Glomerular visceral epithelial cell (primary cell): ENCODE measurements at regions not wholly inside any gene's neighbourhood (a gene's known extent, or its start where the extent isn't known, plus 50 kb on each side); places are given as distances from the start of the nearest gene placed in this dataset.

Experiments used
- DNase-seq: peaks from one replicate; pipeline ENCODE4 v3.0.0-alpha.2; 2016; ENCODE audit errors: extremely low spot score

DNA sequence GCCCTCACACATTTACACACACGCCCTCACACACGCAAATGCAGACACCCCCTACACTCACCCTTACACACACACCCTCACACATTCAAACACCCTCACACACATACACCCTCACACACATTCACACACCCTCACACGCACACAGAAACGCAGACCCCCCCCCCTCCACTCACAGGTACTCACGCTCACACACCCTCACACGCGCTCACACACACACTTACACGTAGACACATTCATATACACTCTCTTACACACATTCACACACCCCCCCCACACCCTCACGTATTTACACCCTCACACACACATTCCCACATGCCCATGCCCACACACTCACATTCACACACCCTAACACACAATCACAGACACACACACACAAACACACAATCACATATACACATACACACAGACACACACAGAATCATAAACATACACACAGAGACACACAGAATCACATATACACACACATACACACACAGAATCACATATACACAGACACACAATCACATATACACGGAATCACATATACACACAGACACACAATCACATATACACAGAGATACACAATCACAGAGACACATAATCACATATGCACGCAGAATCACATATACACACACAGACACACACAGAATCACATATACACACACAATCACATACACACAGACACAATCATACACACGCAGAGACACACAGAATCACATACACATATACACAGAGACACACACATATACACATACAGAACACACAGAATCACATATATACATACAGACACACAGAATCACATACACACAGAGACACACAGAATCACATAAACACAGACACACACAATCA, 250.1 kb upstream of the RPL38 start:
- DNase-seq, result no peak

DNA sequence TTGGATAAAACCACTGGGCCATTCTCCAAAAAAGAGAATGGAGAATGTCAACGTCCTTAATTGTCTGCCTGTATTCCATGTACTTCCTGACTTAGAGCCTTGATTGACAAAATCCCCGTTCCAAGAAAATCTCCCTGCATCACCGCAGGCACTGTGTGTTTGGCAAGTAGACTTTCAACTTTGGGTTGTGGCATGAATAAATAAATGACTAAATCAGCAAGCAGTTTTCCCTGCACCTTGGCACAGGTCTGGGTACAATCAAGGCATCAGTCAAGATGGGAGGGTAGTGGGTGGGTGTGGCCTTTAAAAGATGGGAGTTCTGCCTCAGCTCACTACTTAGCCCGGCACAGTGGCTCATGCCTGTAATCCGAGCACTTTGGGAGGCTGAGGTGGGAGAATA, 248.5 kb upstream of the RPL38 start:
- DNase-seq, result no peak

DNA sequence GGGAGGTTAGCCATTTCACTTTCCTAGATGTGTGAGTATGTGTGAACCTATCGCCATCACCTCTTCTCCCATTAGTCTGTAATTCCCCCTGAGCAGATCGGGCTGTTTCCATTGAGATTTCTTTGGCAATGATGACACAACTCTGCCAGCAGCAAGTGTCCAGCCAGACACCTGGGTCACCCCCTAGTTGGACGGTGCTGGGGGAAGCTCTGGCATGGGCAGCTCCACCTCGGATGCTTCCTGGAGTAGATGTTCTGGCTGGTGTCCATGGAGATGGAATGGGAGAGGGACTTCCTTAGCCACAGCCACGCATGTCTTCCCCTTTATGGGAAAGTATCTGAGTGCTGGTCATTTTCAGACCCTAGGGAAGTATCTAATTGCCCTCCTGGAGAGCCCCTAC, 247.9 kb upstream of the RPL38 start:
- DNase-seq, result no peak

DNA sequence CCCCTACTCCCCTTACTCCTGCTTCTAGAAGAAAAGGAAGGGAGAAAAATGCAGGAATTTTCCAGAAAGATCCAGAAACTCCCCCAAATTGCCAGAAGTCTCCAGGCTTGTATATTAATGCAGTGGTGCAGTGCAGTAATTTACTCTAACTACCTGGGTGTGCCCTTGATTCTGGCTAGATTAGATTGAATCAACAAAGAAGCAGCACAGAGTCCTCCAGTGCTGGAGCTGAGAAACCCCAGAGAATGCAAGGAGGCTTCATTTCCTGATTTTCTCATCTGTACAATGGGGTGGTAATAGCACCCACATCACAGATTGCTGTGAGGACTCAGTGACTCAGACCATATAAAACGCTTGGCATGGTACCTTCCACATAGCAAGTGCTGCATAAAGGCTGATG, 247.3 kb upstream of the RPL38 start:
- no peak for DNase-seq

DNA sequence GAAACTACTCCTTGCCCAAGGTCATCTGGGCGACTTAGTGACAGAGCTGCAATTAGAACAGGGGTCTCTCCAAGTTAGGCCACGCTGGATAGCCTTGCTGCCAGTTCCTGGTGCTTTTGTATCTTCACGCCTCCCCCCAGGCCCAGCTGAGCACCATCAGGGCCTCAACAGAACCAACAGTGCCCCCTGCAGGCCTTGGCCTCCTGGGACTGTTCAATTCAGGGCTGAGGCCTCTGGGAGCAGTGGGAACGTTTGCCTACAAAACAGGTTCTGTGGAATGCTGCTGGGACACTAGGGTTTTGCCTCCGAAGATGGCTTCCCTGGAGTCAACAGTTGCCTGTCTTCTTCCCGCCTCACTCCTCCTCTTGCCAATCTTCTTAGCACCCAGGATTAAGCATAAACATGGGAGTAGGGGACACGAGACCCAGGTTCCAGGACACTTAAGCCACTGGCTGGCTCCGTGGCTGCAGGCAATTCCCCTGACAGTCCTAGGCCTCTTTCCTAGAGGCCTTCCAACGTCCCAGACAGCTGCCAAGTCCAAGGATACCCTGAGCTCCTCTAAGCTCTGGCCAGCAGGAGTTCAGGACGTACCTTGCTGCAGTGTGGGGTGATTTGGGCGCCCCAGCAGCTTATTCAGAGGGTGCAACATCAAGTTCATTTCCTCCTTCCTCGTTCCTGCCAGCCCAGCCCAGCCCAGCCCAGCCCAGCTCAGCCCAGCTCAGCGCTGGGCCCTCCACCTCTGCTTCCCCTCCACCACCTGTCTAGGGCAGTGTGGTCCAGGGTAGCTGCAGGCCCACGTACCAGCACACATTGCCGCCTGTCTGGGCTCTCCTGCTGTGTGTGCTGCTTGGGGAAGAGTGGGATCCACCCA, 246.6 kb upstream of the RPL38 start:
- DNase-seq, result no peak

DNA sequence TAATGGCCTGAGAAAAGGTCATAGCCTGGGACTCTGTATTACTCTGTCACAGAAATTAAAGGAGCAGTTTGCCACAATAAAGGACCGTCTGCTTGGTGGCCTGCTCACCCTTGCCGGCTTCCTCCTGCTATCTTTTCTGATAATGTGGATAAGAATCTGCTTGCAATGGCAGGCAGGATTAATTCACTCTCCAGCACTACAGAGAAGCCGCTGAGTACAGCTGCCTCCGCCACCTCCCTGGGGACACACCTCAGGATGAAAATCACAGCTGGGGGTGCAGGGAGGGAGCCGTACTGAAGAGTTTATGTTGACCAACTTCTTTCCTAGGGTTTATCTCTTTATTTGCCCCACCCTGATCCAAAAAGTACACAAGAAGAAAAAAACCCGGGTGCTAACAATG, 245.9 kb upstream of the RPL38 start:
- DNase-seq, result no peak

DNA sequence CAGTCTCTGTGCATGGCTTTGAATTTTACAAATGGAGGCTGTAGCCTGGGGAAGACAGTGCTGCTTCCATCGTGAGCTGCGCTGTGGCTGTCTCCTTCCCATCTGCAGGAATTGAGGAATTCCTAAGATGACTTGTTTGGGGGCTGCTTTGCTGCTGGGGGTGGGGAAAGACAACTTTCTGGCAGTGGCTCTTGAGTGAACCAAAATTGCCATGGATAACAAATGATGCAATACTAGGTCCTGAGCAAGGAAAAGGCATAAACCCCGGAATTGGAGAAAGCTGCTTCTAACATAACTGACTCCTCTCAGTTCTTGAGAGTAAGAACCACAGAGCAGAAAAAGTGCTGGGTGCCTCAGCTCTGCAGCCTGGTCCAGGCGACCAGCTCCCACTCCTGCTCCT, 245.0 kb upstream of the RPL38 start:
- DNase-seq, result no peak

DNA sequence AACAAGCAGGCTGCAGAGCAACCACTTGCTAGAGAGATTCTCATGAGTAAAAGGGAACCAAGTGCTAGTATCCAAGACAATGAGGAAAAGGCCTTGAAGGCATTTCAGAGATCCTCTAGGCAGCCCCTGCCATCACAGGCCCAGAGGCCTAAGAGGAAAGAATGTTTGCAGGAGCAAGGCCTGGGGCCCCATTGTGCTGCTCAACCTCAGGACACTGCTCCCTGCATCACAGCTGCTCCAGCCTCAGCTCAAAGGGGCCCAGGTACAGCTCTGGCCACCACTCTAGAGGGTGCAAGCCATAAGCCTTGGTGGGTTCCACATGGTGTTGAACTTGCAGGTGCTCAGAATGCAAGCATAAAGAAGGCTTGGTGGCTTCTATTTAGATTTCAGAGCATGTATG, 243.0 kb upstream of the RPL38 start:
- no peak for DNase-seq

DNA sequence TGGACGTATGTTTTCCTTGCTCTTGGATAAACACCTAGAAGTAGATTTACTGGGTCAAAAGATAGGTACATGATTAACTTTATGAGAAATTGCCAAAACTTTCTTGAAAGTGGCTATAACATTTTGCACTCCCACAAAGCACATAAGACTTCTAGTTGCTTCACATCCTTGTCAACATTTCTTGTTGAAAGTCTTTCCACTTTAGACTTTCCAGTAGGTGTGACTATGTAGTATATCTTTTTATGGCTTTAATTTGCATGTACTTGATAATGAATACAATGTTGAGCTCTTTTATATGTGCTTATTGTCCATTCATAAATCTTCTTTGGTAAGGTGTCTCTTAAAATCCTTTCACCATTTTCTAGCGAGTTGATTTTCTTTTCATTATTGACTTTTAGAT, 241.2 kb upstream of the RPL38 start:
- DNase-seq, result no peak

DNA sequence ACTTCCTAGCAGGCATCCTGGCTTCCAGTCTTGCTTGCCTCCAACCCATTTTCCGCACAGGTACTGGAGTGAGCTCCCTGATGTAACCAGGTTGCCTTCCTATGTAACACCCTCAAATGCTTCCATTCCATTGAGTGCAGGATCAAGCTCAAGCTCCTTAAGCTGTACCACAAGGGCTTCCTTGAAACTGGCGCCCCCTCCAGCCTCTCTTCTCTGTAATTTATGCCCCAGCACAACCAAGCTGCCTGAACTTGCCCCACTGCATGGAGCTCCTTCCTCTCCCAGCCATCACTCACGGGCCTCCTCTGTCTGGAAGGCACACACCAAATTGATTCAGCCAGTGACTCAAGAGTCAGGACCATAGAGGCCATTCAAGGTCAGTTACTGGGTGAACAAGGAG, 234.8 kb upstream of the RPL38 start:
- DNase-seq, result no peak

DNA sequence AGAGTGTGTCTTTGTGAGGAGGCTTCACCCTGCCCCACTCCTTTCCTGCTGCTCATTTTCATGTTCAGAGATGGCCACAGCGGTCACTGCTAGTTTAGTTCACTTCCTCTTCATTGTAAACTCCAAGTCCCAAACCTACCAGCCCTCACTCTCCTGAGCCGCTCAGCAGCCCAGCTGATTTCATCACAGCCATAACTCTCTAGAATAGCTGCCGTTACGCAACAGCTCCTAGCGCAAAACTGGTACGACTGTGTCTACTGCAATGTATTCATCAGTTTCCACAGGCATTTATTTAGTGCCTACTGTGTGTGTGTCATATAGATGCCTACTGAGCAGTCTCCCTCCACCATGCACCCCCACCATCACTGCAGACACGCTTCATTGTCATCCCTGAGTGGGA, 233.5 kb upstream of the RPL38 start:
- no peak for DNase-seq

DNA sequence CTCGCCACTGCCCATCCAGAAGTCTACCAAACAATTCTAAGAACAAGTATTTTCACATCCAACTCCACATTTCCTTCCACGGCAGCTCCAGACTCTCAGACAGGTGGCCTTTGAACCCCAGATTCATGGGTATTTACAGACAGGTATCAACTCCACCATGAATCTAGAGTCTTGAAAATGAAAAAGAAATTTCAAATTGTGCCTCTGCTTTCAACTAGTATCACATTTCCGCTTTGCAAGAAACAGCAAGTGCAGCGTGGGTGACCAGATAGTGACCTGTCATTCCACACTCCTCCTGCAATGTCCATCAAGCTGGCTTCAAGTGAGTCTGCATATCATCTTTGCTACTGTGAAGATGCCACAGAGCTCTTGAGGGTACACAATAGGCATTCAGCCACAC, 232.4 kb upstream of the RPL38 start:
- DNase-seq, result no peak

DNA sequence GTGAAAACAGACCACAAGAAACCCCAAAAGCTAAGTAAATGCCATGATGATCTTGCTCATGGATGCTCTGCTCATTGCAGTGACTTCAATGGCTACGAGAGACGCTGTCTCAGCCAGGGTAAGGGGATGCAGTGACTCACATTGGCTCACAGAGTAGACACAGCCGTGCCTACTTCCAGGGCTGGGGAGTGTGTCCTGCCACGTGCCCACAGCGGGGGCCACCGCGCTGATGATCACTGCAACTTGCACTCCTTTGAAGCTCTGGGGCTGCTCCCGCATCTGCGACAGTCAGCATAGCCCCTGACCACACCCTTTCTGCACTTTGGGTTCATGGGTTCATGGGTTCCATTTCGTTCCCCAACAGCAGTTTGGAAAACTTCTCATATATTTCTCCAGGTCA, 231.4 kb upstream of the RPL38 start:
- no peak for DNase-seq

DNA sequence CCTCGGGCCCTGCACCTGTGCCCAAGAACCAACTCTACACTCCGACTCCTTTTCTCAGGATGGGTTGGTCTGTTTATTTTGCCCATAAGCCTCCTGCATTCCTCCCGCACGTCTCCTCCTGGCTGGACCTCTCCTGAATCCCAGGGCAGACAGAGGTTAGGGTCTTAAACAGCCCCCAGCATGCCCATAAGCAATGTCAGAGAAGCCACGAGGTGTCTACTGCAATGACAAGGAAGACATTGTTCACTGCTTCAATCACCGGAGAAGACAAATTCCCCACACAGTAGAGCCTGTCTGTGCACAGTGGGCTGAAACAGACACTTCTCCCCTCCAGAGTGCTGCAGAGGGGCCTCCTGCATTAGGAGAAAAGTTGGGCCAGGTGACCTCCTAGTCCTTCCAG, 230.6 kb upstream of the RPL38 start:
- DNase-seq, result no peak

DNA sequence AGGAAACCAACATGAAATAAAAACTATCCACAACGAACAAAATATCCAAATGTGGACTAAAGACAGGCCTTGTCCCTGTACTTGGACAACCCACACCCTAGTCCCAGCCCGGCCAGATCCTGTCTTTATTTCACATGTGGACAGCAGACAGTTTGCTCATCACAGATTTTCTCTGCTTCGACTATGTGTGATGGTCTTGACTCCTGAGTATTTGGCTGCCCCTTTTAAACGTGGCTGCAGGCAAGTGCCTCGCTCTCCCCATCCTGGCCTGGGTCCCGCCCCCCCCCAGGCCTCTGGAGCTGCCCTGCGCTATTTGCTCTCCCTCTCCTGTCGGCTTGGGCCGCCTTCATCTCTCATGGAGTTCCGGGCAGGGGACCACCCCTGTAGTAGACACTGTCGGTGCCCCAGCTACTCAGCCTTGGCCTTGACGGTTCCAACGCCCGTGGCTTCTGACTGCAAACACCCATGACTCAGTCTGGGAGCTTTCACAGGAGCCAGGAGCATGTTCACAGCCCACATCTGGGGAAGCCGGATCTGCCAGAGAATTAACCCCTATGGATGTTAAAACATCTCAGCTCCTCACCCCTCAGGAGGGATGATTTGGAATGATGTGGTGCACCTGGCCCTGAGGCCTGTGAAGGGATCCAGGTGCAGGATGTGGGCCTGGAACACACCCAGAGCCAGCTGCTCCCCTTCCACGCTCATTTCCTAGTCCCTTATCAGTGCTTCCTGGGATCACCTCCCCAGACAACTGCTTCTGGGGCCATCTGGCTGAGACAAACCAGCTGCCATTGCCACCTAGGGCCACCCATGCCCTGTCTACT, 229.7 kb upstream of the RPL38 start:
- no peak for DNase-seq

DNA sequence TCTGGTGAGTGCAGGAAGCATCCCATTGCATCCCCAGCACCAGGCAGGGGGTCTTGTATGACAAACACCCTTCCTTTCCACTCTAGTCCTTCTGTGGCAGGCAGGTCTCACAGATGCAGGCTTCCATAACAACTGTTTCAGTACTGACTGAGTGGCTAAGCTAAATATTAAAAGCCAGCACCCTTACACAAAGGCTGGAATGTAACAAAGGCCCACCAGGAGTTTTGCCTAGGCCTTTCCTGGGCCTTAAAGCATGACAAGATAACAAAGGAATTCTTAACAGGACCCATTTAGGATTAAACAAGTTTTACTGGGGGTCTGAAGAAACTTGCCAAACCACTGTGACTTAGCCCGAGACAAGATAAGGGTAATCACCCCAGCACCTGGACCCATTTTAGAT, 228.9 kb upstream of the RPL38 start:
- DNase-seq, result no peak

DNA sequence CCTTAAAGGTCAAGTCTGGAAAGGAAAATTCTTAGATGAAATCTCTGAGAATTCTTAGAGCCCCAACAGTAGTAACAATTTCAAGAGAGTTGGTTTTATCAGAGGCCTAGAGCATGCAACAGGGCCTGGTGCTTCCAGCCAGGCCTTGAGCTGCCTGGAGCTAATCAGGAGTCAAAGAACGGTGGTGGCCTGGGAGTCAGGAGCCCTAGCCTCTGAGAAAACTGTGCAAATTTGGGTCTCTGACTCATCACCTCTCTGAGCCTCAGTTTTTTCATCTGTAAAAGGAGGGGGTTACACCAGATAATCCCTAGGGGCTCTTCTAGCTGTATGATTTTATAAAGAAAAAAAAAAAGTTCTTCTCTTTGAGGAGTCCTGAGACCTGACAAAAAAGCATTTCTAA, 227.3 kb upstream of the RPL38 start:
- DNase-seq, result no peak

DNA sequence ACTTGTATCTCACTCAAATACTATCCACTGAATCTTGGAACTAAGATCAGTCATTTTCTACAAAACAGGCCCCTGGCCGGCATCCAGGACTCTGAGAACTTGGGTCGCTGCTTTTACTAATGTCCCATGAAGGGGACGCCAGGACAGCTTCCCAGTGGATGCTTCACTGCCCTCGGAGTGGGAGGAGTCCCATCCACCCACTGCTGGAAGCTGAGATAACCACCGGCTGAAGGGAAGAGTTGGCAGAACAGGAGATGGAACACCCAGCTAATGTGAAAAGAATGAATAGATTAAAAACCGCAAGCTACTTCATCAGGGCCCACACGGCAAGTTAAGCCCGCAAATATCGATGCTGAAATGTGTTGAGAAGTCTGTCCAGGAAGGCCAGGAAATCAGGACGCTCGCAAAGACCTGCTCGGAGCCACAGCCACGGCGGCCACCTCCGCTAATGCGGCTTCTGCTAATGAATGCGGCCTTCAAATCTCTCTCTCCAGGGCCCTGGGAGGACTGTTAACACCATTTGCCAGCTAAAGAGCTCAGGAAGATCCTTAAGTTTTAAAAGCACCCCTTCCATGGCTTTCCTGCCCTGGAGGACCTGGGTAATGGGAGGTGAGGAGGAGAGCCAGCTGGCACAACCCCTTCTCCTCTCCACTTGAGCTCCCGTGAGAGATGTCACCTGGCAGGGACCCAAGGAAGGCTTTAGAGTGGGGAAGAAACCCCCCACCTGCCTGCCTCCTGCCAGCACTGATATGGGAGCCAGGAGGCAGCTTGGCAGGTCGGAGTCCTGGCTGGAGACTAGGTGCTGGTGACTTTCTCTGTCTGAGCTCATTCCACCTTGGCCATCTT, 226.6 kb upstream of the RPL38 start:
- DNase-seq, result no peak

DNA sequence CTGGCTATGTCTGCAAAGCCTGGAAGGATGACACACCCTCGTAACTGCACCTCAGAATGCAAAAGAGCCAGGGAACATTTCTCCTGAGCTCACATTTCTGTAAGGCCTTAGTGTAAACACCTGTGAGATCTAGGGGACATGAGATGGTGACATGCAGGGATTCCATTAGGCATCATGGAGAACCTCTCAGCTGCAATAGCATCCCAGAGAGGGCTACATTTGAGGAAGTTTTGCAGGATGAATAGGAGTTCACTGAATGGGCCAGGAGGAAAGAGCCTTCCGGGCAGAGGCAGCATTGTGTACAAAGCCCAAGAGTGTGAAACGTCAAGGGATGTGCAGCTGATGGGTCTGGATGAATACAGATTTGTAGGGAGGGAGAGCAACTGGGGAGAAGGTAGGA, 223.0 kb upstream of the RPL38 start:
- DNase-seq, result no peak

DNA sequence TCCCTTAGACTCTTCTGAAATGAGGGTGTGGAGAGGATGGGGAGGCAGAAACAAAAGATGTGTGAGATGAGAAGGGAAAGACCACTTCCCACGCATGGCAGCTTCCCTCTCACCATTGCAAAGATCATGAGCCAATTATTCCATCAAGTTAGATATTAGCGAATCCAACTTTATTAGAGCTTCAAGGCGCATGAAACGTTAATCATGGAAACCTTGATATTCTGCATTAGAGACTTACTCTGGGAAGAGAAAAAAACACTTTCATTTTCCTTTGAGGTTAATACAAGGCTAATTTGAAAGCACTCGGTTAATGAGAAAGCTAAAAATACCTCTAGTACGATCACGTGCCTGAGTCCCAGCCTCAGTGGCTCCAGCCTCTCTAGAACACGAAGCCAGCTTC, 220.6 kb upstream of the RPL38 start:
- DNase-seq, result no peak

DNA sequence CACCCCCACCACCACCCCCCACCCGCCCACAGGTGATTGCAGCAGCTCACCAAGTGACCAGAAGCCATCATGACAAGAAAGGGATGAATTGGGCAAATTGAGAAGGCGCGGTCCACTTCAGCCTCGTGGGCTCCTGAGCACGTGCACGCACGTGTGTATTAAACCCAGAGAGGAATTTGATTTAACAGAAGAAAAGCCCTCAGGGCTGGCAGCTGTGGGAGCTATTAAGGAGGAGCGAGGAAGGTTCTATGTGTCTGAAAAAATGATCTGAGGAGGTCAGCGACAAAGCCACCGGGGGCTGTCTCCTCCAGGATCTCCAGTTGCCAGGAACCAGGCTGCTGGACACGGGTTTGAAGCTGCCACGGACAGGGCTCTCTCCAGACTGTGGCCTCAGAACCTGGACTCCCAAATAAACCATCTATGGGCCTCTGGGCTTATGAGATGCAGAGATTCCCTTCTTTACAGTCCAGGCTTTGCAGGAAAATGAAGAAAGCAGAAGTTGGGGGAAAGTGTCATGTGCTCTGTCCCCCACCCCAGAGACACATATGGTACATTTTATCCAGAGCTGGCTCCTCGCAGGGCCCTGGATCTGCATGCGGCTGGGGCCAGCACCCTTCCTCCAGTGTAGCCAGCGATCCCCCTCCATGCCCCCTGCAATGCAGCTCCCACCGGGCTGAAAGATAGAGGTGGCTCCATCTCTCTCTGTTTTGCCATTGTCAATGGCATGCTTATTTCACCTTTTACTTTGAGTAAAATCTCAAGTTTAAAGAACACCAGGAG, 219.7 kb upstream of the RPL38 start:
- no peak for DNase-seq
